A172 (cell line): ENCODE measurements at regions not wholly inside any gene's neighbourhood (a gene's known extent, or its start where the extent isn't known, plus 50 kb on each side); places are given as distances from the start of the nearest gene placed in this dataset.

ENCODE experiments used
- DNase-seq: peaks from one replicate; pipeline ENCODE4 v3.0.0-alpha.2; 2015; ENCODE audit warnings: low spot score

GRCh38 chr10:47231414-47231813 lies 68.6 kb upstream of the GDF10 start:
- DNase-seq = no peak

- no peak for DNase-seq
Observed at GRCh38 chr10:47233631-47234030, 66.4 kb upstream of the GDF10 start.

GRCh38 chr10:47235484-47235883 lies 64.5 kb upstream of the GDF10 start:
- no peak for DNase-seq

GRCh38 chr10:47237316-47238260 lies 62.4 kb upstream of the GDF10 start:
- DNase-seq = no peak

- DNase-seq = no peak
Observed at GRCh38 chr10:47238331-47239095, 61.5 kb upstream of the GDF10 start.

GRCh38 chr10:47239211-47239610 lies 60.8 kb upstream of the GDF10 start:
- no peak for DNase-seq

GRCh38 chr10:47240173-47240572 lies 59.8 kb upstream of the GDF10 start:
- DNase-seq = no peak

GRCh38 chr10:47241256-47241655 lies 58.7 kb upstream of the GDF10 start:
- DNase-seq = no peak

- DNase-seq = no peak
Observed at GRCh38 chr10:47241946-47242867, 57.8 kb upstream of the GDF10 start.

- DNase-seq = no peak
Observed at GRCh38 chr10:47243356-47243755, 56.6 kb upstream of the GDF10 start.

- no peak for DNase-seq
Observed at GRCh38 chr10:47243791-47244190, 56.2 kb upstream of the GDF10 start.

- DNase-seq = no peak
Observed at GRCh38 chr10:47244560-47245500, 55.2 kb upstream of the GDF10 start.

- DNase-seq = no peak
Observed at GRCh38 chr10:47245731-47246350, 54.2 kb upstream of the GDF10 start.

GRCh38 chr10:47246406-47247147 lies 53.4 kb upstream of the GDF10 start:
- no peak for DNase-seq

- DNase-seq = no peak
Observed at GRCh38 chr10:47247148-47248059, 52.6 kb upstream of the GDF10 start.

- DNase-seq = no peak
Observed at GRCh38 chr10:47248386-47249090, 51.5 kb upstream of the GDF10 start.

- no peak for DNase-seq
Observed at GRCh38 chr10:47249881-47250280, 50.1 kb upstream of the GDF10 start.
